ENCODE measurements at regions not wholly inside any gene's neighbourhood (a gene's known extent, or its start where the extent isn't known, plus 50 kb on each side); places are given as distances from the start of the nearest gene placed in this dataset.
"Not testable (repeated sequence)": the region's sequence is repeated elsewhere in the genome, so short reads cannot be mapped to it uniquely, and the experiment has no call there.

DNA sequence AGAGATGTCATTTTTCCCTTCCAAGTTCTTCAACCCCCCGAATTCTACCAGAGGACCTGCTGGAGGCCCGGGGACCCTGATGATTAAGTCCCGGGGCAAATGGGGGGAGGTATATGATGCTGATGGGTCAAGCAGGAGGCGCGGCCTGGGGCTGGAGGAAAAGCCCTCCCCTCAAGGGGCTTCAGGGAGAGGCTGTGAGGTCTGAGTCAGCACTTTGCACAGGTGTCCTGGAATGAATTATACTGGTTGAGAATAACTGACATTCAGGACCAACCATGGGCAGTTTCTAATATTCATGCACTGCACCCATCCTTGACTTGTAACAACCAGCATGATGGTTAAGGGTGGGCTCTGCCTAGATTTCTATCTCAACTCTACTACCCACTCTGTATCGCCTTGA, 146.8 kb upstream of the SYT13 start:
- no peak for DNase-seq

DNA sequence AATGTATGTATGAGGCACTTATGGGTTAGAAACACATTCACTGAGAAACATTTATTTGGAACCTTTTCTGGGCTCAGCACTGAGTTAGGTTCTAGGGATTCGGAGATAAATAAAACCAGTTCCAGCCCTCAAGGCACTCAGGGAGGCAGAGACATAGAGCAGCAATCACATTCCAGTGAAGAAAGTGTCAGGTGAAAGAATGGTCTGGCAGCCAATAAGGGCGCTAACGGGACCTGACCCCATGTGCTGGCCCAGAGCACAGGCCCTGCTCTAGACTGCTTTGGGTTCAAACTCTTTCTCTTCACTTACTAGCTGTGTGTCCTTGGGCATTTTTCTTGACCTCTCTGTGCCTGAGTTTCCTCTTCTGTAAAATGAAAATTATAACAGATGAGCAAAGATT, 146.0 kb upstream of the SYT13 start:
- DNase-seq, result no peak

DNA sequence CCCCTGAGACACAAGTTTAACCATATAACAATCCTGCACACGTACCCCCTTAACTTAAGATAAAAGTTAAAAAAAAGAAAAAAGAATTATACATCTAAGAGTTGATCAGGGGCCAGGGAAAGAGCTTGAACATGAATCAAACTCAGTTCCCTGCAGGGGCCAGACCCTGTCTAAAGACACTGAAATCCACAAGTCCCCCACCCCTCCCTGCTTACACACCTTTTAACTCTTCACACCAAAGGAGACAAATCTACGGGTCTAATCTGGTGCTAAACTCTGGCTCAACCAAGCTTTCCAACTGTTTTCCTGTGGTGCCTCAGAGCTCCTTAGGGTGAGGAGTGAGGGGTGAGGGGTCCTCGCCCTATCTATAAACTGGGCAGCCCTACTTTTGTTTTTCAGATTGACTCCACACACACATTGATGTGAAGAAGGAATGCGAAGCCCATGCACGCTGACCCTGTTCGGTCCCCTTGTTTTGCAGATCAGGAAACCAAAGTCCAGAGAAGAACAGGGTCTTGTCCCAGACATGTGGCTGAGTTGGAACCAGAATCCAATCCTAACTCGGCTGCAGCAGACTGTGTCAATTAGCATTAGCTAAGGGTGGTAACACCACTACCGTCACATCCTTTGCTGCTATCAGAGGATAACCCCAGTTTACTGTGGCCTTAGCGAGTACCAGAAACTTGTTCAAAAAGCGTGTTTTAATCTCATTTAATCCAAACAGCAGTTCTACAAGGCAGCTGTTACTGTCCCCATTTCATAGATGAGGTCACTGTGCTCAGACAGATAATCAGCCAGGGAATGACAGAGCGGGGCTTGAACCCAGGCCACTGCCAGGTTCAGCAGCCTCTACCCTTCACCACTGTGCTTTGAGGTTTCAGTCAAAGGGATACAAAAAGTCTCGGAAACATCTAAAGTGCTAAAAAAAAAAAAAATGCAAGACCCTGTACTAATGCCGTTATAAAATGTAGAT, 145.2 kb upstream of the SYT13 start:
- no peak for DNase-seq

DNA sequence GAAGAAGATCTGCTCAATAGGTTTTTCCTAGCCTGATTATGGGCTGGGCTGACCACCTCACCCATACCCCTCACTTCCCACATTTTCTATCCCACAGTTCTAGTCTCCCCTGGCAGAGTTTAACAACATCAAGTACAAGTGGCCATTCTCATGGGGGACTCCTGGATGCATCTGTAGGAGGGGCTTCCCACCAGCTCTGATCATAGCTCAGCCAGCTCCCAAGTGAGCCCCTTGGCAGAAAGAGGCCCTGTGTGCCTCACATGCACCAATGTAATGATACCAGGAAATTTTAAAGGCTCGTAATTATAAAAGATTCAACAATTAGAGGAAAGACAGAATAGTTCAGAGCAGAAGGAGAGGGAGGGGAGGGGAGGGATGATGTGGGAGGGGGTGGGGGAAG, 144.2 kb upstream of the SYT13 start:
- no peak for DNase-seq

DNA sequence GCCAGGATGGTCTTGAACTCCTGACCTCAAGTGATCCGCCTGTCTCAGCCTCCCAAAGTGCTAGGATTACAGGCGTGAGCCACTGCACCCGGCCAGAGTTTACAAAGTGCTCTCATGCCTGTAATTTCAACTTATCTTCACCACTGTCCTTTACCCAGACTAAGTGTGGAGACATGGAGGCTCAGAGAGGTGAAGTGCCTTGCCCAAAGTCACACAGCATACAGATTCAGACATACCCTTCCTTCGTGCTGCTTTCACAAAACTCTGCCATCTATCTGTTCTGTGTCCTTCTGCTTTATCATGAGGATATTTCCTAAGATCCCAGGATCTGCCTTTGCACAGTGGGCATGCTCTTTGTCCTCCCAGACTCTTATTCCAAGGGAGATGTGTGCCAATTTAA, 143.6 kb upstream of the SYT13 start:
- DNase-seq, result no peak

DNA sequence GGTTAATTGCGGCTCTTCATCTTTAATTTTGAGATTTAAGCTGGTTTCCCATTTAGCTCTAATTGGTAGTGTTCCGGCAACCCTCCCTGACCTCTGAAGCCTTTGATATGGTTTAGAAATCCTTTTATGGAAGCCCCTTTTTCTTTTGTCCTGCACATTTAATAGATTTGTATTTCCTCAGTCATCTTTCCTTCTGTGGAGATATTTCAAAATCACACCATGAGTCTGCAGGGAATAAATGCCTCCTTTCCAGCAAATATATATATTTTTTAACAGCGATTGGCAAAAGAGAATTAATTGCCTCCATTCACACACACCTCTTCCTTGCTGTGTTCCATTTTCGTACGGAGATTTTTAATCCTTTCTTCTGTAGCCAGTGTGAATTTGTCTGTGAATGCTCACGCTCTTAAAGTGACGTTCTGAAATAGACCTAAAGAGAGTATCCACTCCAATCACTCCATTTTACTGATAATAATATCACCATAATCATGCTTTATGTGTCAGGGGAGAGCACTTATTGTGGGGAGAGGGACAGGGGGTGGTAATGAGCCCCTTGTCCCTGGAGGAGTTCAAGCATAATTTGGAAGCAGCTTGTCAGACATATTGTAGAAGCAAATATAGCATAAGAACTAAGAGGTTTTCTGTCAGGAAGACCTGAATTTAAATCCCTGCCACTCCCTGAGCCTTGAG, 142.5 kb upstream of the SYT13 start:
- no peak for DNase-seq

DNA sequence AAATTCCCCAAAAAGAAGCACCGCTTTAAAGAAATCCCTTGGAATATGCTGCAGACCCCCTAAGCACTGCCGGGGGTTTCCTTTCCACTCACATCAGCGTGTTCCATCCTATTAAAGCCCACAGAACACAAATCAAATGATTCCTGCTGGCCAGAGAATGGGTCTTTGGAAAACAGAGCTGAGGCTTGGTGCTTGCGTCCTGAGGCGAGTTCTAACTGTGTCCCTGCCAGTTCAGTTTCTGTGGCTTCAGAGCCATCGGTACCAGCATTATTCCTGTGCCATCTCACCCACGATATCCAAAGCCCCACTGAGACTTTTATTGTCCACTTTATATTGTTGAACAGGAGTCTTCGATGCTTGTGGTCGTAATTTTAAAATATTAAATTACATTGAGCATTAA, 142.0 kb upstream of the SYT13 start:
- DNase-seq, result no peak

DNA sequence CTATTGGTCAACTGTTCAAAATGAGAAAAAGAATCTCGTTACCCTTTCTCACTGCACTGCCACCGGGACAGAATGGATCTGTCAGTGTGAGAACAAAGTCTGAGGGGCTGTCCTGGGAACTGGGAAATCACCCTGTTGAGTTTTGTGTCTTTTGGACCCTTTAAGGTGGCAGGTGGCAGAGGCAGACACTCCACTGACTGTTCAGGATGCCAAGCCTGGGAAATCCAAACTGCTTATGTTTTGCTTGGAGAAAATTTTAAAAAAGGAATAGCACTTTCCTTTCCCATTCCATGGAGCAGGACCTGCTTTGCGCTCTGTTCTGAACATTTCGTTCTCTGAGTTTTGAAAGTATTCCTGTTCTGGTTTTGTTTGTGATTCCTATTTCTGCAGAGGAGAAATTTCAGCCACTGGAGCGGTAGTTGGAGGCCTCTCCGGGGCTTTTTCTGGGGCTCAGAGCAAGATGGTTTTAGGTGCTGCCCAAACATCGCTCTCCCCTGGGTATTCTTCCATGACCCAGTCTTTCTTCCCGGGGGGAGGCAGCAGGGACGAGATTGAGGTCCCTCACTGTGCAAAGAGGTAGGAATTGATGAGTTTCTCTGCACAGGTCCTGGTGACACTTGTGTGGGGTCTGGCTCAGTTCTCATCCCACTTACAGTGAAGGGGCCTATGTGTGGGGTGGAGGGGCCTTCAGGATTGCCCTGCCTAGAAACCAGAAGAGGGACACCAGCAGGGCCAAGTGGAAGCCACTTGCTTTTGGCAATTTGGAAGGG, 138.5 kb upstream of the SYT13 start:
- DNase-seq, result no peak

DNA sequence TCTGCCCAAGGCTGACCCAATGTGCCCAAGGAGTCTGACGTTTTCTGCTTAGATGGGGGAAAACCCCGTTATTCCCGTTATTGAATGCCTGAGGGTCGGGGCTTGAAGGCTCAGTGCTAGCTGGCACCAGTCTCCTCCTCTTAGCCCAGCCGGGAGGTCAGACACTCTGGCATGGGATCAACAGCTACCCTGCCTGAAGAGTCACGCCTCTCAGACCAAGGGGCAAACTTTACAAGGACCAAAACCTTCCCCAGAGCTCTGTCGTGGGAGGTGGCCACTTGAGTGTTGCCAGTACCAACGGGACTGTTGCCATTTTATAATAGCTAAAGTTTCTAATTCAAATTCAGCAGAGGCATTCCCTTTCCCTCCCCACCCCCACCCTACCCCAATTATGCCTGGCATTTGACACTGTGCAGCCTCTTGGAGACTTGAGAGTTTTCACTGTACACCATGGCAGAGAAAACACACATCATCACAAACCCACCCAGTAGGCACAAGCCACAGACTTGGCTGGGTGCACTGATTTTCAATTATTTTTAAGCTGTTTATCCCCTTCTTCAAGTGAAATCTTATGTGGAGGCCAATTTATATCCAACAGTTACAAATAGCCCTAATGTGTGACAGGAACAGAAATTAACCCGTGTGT, 137.5 kb upstream of the SYT13 start:
- DNase-seq, result peak; percentile 44

DNA sequence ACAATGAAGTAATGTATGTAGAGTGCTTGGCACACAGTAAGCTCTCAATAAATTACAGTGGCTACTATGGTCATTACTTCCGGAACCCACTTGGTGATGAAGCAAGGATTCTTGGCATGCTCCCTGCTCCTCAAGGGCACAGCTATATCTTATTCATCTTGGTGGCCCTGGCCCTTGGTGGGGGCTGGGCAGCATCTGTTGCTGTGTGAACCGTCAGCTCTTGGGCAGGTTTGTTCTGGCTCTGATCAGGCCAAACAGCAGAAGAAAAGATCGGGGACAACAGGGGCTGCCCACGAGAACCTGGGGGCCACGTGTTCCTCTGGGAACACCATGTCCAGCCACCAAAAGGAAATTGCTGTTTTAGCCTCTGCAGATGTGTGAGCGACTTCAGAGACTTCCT, 136.9 kb upstream of the SYT13 start:
- DNase-seq, result no peak

DNA sequence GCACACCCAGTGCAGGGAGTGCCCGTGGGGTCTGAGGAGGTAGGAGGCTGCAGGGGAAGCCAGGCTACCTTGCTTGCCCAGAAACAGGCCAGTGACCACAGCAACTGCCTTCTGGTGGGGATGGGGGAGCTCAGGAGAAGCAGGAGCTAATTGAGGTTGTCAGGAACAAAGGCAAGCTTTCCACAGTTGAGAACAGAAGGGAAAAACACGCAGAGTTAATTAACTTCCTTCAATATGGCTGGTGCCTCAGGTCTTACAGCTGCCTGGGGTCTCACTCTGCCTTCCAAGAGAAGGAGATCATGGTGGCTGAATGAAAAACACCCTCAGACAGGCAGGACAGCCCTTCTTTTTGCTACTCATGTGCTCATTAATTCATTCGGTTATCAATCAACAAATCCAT, 127.9 kb upstream of the SYT13 start:
- no peak for DNase-seq

DNA sequence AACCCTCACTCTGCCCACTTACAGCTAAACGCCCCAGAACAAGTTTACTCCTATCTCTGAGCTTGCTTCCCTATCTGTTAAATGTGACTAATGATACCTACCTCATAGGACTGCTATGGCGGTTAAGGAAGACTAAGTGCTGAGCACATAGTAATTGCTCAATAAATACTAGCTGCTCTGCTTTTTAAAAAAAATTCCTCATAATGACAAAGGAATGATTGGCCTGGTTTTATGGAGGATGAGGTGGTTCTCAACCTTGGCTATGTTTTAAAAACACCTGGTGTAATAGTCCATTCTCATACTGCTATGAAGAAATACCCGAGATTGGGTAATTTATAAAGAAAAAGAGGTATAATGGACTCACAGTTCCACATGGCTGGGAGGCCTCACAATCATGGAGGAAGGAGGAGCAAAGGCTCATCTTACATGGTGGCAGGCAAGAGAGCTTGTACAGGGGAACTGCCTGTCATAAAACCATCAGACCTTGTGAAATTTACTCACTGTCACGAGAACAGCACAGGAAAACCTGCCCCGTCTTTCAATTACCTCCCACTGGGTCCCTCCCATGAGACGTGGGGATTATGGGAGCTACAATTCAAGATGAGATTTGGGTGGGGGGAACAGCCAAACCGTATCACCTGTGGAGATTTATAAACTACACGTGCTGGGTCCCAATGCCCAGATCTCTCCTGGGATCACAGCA, 127.2 kb upstream of the SYT13 start:
- DNase-seq, result no peak

DNA sequence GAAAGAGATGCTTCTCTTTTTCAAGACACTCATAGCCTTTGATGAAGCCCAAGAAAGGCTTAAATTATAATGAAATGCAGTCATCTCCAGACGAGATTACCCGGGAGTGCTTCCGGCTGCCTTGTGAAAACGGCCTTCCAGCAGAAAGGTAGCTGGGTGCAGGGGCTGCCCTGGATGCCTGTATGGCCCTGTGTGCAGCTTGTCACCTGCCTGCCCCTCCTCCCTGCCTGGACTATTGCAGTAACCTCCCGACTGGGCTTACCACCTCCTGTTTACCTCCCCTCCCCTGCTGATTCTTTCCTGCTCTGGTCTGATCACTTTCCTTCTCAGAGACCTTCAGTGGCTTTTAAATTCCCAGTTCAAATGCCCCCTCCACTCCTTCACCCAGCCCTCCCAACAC, 126.4 kb upstream of the SYT13 start:
- DNase-seq, result no peak

DNA sequence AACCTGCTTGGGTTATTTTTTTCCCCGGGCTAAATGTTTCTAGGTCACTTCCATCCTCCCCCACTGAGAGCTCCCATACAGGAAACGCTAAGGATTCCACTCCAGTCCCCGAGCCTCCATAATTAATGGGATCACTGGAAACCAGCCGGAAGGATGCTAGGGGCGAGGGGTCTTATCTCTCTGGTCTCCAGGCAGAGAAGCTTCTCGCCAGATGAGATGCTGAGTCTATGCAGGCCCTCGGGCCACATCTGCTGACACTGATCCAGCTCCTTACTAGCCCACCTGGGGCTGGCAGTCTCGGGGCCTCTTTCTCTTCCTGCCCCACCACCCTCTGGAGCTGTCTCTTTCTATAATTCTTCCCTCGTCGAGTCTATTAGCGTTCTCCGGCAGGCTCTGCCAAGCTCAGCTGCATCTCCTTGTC, 125.9 kb upstream of the SYT13 start:
- DNase-seq, result peak; percentile 15

DNA sequence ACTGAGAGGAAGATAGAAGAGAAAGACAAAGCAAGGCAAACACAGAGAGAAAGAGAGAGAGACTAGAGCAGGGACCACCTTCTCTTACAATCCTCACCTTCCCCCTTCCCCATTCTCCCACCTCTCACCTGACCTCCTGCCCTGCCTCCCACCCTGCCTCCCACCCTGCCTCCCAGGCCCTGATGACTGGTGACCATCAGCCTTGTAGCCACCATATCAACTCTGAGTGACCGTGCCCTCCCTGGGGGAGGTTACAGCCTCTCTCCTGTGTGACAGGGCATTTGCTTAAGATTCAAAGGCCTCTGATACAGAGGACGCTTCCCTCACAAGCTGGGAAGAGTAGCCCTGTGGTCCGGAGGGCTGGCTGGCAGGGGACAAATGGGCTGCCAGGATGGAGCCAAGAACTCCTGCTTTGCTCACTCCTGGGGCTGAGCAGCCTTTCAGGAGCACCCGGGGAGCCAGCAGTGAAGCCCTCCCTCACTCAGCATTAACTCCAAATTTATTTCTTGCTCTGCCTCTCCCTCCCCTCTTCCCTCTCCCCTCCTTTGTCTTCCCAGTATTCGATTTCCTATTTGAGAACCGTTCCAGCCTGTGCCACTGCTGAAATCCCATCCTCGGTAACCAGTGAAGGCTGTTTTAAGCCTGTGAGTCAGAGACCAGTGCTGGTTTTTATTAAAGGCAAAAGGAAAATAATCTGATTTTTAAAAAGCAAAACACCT, 125.2 kb upstream of the SYT13 start:
- no peak for DNase-seq

DNA sequence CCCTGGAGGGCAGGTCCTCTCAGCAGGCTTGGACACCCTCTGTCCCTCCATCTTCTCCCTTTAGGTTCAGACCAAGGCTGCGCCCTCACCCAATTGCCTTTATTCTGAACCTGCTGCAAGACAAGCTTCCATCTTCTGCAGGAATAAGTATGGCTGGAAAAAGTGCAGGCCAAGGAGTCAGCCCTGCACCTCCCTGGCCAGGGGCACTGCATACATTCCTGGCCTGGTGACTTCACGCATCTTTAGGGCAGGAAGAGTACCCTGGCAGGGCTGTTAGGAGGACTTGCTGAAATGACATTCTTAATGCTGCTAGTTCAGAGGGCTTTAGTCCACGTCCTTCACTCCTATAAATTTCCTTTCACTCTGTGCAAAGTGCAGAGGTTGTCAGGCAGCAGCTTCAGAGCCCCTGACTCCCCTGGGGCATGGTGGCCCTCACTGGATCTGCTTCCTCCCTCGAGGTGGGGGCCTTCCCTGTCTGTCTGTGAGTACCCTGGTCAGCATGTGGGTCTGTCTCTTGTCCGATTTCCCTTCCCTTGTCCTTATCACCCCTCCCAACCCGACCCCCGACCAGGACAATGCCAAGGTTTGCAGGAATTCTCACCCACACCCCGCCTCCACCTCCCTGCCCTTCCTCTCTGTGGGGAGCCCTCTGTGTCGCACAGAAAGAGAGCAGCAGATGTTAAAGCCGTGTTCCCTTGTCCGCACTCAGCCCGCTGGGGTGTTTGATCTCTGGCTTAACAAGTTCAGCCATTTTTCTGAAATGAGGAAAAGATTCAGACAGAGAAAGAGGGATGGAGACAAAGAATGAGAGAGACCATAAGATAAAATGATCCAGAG, 124.5 kb upstream of the SYT13 start:
- DNase-seq, result no peak

DNA sequence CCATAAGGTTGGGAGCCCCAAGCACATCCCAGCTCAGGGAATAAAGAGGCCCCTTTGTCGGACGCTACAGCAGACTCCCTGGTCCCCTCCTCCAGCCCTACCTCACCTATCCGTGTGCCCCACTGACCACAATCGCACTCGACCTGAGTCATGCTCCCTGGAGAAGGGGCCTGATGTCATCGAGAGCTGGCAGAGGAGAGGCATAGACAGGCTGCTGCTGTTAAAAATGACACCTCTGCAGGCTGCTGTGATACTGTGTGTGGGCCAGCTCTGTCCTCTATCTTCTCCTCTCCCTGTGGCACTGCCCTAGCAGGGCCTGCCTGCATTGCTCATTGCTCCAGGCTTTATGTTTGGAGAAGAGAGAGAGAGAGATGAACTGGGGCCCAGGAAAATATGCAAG, 123.4 kb upstream of the SYT13 start:
- DNase-seq, result no peak

DNA sequence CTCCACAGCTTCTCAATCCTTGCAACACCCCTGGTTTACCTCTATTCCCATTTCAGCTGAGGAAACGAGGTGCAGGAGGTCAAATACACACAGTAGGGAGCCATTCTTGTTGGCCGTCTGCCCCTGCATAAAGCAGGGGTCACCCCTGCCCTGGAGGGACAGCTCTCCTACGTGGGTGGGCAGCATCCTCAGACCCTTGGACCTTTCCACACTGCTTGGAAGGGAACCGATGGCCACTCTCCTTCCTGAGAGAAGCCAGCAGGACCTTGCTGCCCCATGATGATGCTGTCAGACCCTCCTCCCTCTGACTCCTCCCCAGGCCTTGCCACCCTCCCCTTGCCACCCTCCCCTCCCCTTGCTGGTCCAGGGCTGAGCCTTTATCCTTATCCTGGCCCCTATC, 121.1 kb upstream of the SYT13 start:
- no peak for DNase-seq

DNA sequence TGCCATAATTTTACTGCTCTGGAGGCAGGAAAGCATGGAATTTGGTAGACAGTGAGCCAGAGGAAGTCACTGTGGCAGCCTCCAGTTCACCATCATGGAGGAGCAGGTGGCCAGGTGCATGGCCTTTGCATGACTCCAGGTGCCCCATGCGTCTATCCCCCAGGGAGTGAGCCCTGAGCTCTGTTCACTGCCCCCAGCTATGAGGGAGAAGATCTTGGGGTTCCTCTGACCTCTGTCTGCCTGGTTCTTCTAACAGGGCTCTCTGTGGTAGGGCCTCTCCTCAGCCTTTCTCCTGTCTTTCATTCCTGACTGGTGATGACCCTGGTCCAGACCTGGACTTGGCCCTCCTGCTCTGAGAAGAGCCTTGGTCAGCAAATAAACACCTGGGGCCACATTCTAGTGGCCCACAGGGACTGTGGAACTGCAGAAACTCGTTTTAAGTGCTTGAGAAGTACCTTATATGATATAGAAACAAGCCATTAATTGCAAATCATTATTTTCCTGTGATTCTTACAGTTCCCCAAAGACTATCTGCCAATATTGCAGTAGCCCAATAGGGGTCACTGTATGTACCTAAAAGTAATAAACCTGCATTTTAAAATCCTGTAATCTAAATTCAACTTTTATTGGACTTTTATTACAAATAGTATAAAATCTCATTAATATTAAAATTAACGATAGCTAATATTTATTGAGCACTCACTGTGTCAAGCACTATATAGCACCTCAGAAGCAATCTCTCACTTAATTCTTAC, 120.0 kb upstream of the SYT13 start:
- DNase-seq, result no peak

DNA sequence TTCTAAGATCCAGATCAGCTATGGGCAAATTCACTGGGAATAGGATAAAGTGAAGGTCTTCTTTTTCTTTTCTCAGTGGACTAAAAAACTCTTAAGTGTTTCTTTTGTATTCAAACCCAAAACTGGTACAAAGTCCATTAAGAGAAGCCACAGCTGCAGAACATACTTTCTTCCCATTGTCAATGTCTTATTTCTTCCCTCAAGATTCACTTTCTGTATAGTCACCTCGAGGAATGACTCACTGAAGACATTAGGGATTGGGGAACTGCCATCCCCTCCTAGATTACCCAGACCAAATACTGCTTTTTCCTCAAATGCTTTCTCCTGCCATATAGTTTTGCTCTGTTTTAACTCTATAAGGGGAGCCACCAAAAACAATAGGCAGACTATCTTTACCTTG, 117.4 kb upstream of the SYT13 start:
- DNase-seq, result not testable (repeated sequence)

All from midbrain (tissue), 1 donor.